HL-60 (cell line): ENCODE measurements at regions not wholly inside any gene's neighbourhood (a gene's known extent, or its start where the extent isn't known, plus 50 kb on each side); places are given as distances from the start of the nearest gene placed in this dataset.
A peak's percentile ranks its signal among the peaks of the same experiment; 100 is the strongest.

ENCODE experiments used
- DNase-seq, 2 experiments: peaks; one replicate each; pipeline ENCODE4 v3.0.0-alpha.2; 2010 to 2020; ENCODE audit warnings: low read depth in 1 of 2, low spot score in 1 of 2
- H3K27ac ChIP-seq: fragments of 250-450 bp; sonication (Bioruptor Pico); replicated peaks from 2 replicates; pipeline ENCODE4 v1.5.1; 2020; ENCODE audit warnings: mild to moderate bottlenecking, moderate library complexity
- H3K27me3 ChIP-seq: fragments of 250-450 bp; sonication (Bioruptor Pico); 2 replicates; pipeline ENCODE4 v1.5.1; 2021; ENCODE audit warnings: mild to moderate bottlenecking, moderate library complexity; ENCODE audit not compliant: insufficient read depth, poor library complexity, severe bottlenecking
- H3K4me3 ChIP-seq: replicated peaks from 2 replicates; pipeline ENCODE4 v1.5.1; 2011; ENCODE audit warnings: mild to moderate bottlenecking, control low read depth, low read length; ENCODE audit not compliant: insufficient read depth
- CTCF ChIP-seq: IDR thresholded peaks from one replicate; pipeline ENCODE4 v1.5.1; 2011; ENCODE audit warnings: low read length, control low read depth, inconsistent platforms; ENCODE audit not compliant: insufficient read depth
- GABPA ChIP-seq: IDR thresholded peaks from 2 replicates; pipeline ENCODE4 v1.6.1; 2012; ENCODE audit warnings: low read depth
- POLR2AphosphoS5 ChIP-seq: IDR thresholded peaks from 2 replicates; pipeline ENCODE4 v1.6.1; 2012; ENCODE audit warnings: low read depth
- REST ChIP-seq: IDR thresholded peaks from 2 replicates; pipeline ENCODE4 v1.6.1; 2012; ENCODE audit warnings: low read depth; ENCODE audit not compliant: insufficient replicate concordance
- SPI1 ChIP-seq: IDR thresholded peaks from 2 replicates; pipeline ENCODE4 v1.6.1; 2012; ENCODE audit warnings: low read depth, mild to moderate bottlenecking, borderline replicate concordance

DNA sequence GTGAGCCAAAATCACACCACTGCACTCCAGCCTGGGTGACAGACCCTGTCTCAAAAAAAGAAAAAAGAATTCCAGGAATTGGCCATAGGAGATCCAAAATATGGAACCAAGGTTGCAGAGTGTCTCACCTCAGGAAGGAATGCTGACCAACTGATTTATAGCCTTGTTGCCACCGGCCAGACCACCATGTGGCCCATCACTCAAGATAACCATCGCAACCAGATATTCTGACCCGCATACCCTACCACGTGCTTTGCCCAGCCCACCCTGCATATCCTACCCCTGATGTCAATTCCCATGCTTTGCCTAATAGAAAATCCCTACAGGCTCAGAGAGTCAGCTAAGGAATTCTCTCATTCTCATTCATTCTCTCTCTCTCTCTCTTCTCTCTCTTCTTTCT lies 95.1 kb upstream of the DOCK9 start:
- H3K4me3 ChIP-seq = no peak overlapping the region
- no peak for TF ChIP-seq CTCF
- no peak for TF ChIP-seq REST
- TF ChIP-seq SPI1 = no peak
- H3K27me3 ChIP-seq = peaks cover 14% of the 10 kb centered on the region
- no peak overlapping the region for H3K27ac ChIP-seq
- DNase-seq = no peak

- no peak for DNase-seq
Measured at GRCh38 chr13:99074693-99075092, 96.8 kb upstream of the DOCK9 start.

GRCh38 chr13:99075268-99076191 lies 97.7 kb upstream of the DOCK9 start:
- TF ChIP-seq CTCF (no peak), SPI1 (no peak), POLR2AphosphoS5 (no peak), GABPA (no peak), REST (no peak)

More at GRCh38 chr13:99074693-99075092, 96.8 kb upstream of the DOCK9 start:
- H3K27ac ChIP-seq = no peak overlapping the region
- peaks cover 16% of the 10 kb centered on the region for H3K27me3 ChIP-seq
- no peak overlapping the region for H3K4me3 ChIP-seq
- no peak for TF ChIP-seq CTCF
- TF ChIP-seq SPI1 = peak; percentile 88

More at GRCh38 chr13:99075268-99076191, 97.7 kb upstream of the DOCK9 start:
- no peak for DNase-seq
- Histone ChIP-seq H3K27me3 (peaks cover 18% of the 10 kb centered on the region), H3K27ac (no peak overlapping the region), H3K4me3 (no peak overlapping the region)
